GM19328 (cell line): ENCODE measurements at regions not wholly inside any gene's neighbourhood (a gene's known extent, or its start where the extent isn't known, plus 50 kb on each side); places are given as distances from the start of the nearest gene placed in this dataset.

Experiments used
- ATAC-seq: cut with Tn5 transposase; IDR thresholded peaks from one replicate; pipeline ENCODE4 v1.9.1; 2021; ENCODE audit warnings: mild to moderate bottlenecking, moderate library complexity; ENCODE audit not compliant: unreplicated experiment

- ATAC-seq = no peak
These were observed 57.6 kb downstream of the TENT5A start for GRCh38 chr6:81694855-81695254.

GRCh38 chr6:81694207-81694606 lies 58.3 kb downstream of the TENT5A start:
- no peak for ATAC-seq

GRCh38 chr6:81693266-81693665 lies 59.2 kb downstream of the TENT5A start:
- ATAC-seq = no peak

GRCh38 chr6:81690073-81690472 lies 62.4 kb downstream of the TENT5A start:
- no peak for ATAC-seq

- ATAC-seq = no peak
These were observed 62.9 kb downstream of the TENT5A start for GRCh38 chr6:81689580-81689979.

- no peak for ATAC-seq
These were observed 68.6 kb downstream of the TENT5A start for GRCh38 chr6:81683912-81684311.

- ATAC-seq = no peak
These were observed 69.4 kb downstream of the TENT5A start for GRCh38 chr6:81682858-81683620.

- ATAC-seq = no peak
These were observed 70.2 kb downstream of the TENT5A start for GRCh38 chr6:81682235-81682795.

- ATAC-seq = no peak
These were observed 83.0 kb downstream of the TENT5A start for GRCh38 chr6:81669445-81669844.

- ATAC-seq = no peak
These were observed 83.8 kb downstream of the TENT5A start for GRCh38 chr6:81668615-81669047.

- ATAC-seq = no peak
These were observed 86.0 kb downstream of the TENT5A start for GRCh38 chr6:81666481-81666880.

GRCh38 chr6:81656231-81656630 lies 96.2 kb downstream of the TENT5A start:
- no peak for ATAC-seq

- ATAC-seq = no peak
These were observed 96.8 kb downstream of the TENT5A start for GRCh38 chr6:81655696-81656095.

- ATAC-seq = no peak
These were observed 104.0 kb downstream of the TENT5A start for GRCh38 chr6:81648502-81648901.

GRCh38 chr6:81643156-81643555 lies 109.3 kb downstream of the TENT5A start:
- no peak for ATAC-seq

- ATAC-seq = no peak
These were observed 111.6 kb downstream of the TENT5A start for GRCh38 chr6:81640891-81641290.

GRCh38 chr6:81640126-81640525 lies 112.4 kb downstream of the TENT5A start:
- ATAC-seq = no peak

GRCh38 chr6:81638366-81638765 lies 114.1 kb downstream of the TENT5A start:
- no peak for ATAC-seq

GRCh38 chr6:81636930-81637568 lies 115.4 kb downstream of the TENT5A start:
- no peak for ATAC-seq

GRCh38 chr6:81634155-81634880 lies 118.2 kb downstream of the TENT5A start:
- no peak for ATAC-seq

GRCh38 chr6:81633391-81633790 lies 119.1 kb downstream of the TENT5A start:
- no peak for ATAC-seq

- no peak for ATAC-seq
These were observed 121.8 kb downstream of the TENT5A start for GRCh38 chr6:81630719-81631118.
